H9 (cell line): ENCODE measurements at regions not wholly inside any gene's neighbourhood (a gene's known extent, or its start where the extent isn't known, plus 50 kb on each side); places are given as distances from the start of the nearest gene placed in this dataset.
"Not testable (repeated sequence)": the region's sequence is repeated elsewhere in the genome, so short reads cannot be mapped to it uniquely, and the experiment has no call there.

Experiments
- DNase-seq: peaks from one replicate; pipeline ENCODE4 v3.0.0-alpha.2; 2017
- H2AFZ ChIP-seq: one replicate; pipeline ENCODE4 v1.6.1; 2013; ENCODE audit warnings: mild to moderate bottlenecking, low read length, control low read depth, moderate library complexity
- H2AK5ac ChIP-seq: 2 replicates; pipeline ENCODE4 v1.6.1; 2013; ENCODE audit warnings: low read length, control low read depth, mixed read lengths; ENCODE audit not compliant: insufficient read length
- H2BK120ac ChIP-seq: one replicate; pipeline ENCODE4 v1.6.1; 2013; ENCODE audit warnings: low read depth, mild to moderate bottlenecking, low read length, control low read depth, inconsistent platforms; ENCODE audit not compliant: poor library complexity, severe bottlenecking
- H2BK12ac ChIP-seq: 2 replicates; pipeline ENCODE4 v1.6.1; 2013; ENCODE audit warnings: low read length, control low read depth, mixed read lengths, low read depth; ENCODE audit not compliant: insufficient read length
- H2BK15ac ChIP-seq: 2 replicates; pipeline ENCODE4 v1.6.1; 2013; ENCODE audit warnings: low read depth, low read length, control low read depth
- H2BK20ac ChIP-seq: one replicate; pipeline ENCODE4 v1.6.1; 2013; ENCODE audit warnings: low read depth, mild to moderate bottlenecking, low read length, control low read depth, inconsistent platforms; ENCODE audit not compliant: poor library complexity, severe bottlenecking
- H2BK5ac ChIP-seq: 2 replicates; pipeline ENCODE4 v1.6.1; 2013; ENCODE audit warnings: low read length, control low read depth, mixed read lengths; ENCODE audit not compliant: insufficient read length
- H3K14ac ChIP-seq: 2 replicates; pipeline ENCODE4 v1.6.1; 2013; ENCODE audit warnings: low read length, control low read depth; ENCODE audit not compliant: insufficient read depth
- H3K18ac ChIP-seq: 2 replicates; pipeline ENCODE4 v1.6.1; 2013; ENCODE audit warnings: low read depth, mild to moderate bottlenecking, mixed read lengths, low read length, control low read depth; ENCODE audit not compliant: insufficient read length
- H3K23ac ChIP-seq: 2 replicates; pipeline ENCODE4 v1.6.1; 2013; ENCODE audit warnings: low read length, control low read depth, mixed read lengths, low read depth; ENCODE audit not compliant: insufficient read length
- H3K23me2 ChIP-seq: 2 replicates; pipeline ENCODE4 v1.6.1; 2013; ENCODE audit warnings: low read depth, mild to moderate bottlenecking, mixed read lengths, low read length, control low read depth; ENCODE audit not compliant: insufficient read length, poor library complexity, severe bottlenecking
- H3K27ac ChIP-seq: 2 replicates; pipeline ENCODE4 v1.5.1; 2013; ENCODE audit warnings: low read length, control low read depth, mixed read lengths, low read depth; ENCODE audit not compliant: insufficient read length
- H3K27me3 ChIP-seq: 2 replicates; pipeline ENCODE4 v1.6.1; 2013; ENCODE audit warnings: low read length, control low read depth, inconsistent platforms; ENCODE audit not compliant: insufficient read depth
- H3K4ac ChIP-seq: 2 replicates; pipeline ENCODE4 v1.6.1; 2013; ENCODE audit warnings: low read depth, mild to moderate bottlenecking, control low read depth, inconsistent platforms, low read length, moderate library complexity
- H3K4me1 ChIP-seq: 2 replicates; pipeline ENCODE4 v1.6.1; 2013; ENCODE audit warnings: low read length, control low read depth, inconsistent platforms; ENCODE audit not compliant: insufficient read depth
- H3K4me2 ChIP-seq: 2 replicates; pipeline ENCODE4 v1.6.1; 2013; ENCODE audit warnings: low read length, control low read depth, mixed read lengths; ENCODE audit not compliant: insufficient read length, insufficient read depth
- H3K56ac ChIP-seq: 2 replicates; pipeline ENCODE4 v1.6.1; 2013; ENCODE audit warnings: low read depth, mild to moderate bottlenecking, mixed read lengths, low read length, control low read depth; ENCODE audit not compliant: insufficient read length
- H3K79me1 ChIP-seq: 2 replicates; pipeline ENCODE4 v1.6.1; 2013; ENCODE audit warnings: low read depth, mild to moderate bottlenecking, moderate library complexity, low read length, control low read depth, inconsistent platforms; ENCODE audit not compliant: insufficient read depth, poor library complexity, severe bottlenecking
- H3K79me2 ChIP-seq: 2 replicates; pipeline ENCODE4 v1.6.1; 2013; ENCODE audit warnings: low read length, control low read depth, inconsistent platforms; ENCODE audit not compliant: insufficient read depth
- H3K9ac ChIP-seq: 2 replicates; pipeline ENCODE4 v1.6.1; 2013; ENCODE audit warnings: low read length, control low read depth, mixed read lengths; ENCODE audit not compliant: insufficient read length; ENCODE audit errors: extremely low read depth
- H3K9me3 ChIP-seq: one replicate; pipeline ENCODE4 v1.6.1; 2013; ENCODE audit warnings: low read depth, low read length, inconsistent platforms; ENCODE audit not compliant: control insufficient read depth
- H3T11ph ChIP-seq: one replicate; pipeline ENCODE4 v1.6.1; 2013; ENCODE audit warnings: mild to moderate bottlenecking, low read length, control low read depth, inconsistent platforms
- H4K20me1 ChIP-seq: one replicate; pipeline ENCODE4 v1.6.1; 2013; ENCODE audit not compliant: control insufficient read depth, insufficient read length, insufficient read depth
- H4K5ac ChIP-seq: 2 replicates; pipeline ENCODE4 v1.6.1; 2013; ENCODE audit warnings: low read depth, mild to moderate bottlenecking, mixed read lengths, low read length, control low read depth; ENCODE audit not compliant: insufficient read length
- H4K8ac ChIP-seq: replicated peaks from 2 replicates; pipeline ENCODE4 v1.6.1; 2013; ENCODE audit warnings: low read length, control low read depth, mixed read lengths, low read depth; ENCODE audit not compliant: insufficient read length
- H4K91ac ChIP-seq: 2 replicates; pipeline ENCODE4 v1.6.1; 2013; ENCODE audit warnings: low read depth, mild to moderate bottlenecking, moderate library complexity, mixed read lengths, low read length, control low read depth; ENCODE audit not compliant: insufficient read length
- H3K27ac Mint-ChIP-seq, 3 experiments: 2 replicates in 2 of 3; 3 replicates in 1 of 3; pipeline ENCODE4 v1.8.0; 2020 to 2021; ENCODE audit warnings: mixed read lengths in 3 of 3, mild to moderate bottlenecking in 1 of 3, moderate library complexity in 1 of 3
- H3K27me3 Mint-ChIP-seq: 2 replicates; pipeline ENCODE4 v1.8.0; 2021; ENCODE audit warnings: low read depth, mild to moderate bottlenecking, moderate library complexity, mixed read lengths
- H3K36me3 Mint-ChIP-seq, 3 experiments: 2 replicates in 2 of 3; 3 replicates in 1 of 3; pipeline ENCODE4 v1.8.0; 2020 to 2021; ENCODE audit warnings: low read depth in 3 of 3, mixed read lengths in 3 of 3; ENCODE audit not compliant: insufficient read depth in 1 of 3
- H3K4me1 Mint-ChIP-seq, 2 experiments: 2 replicates each; pipeline ENCODE4 v1.8.0; 2020; ENCODE audit warnings: mixed read lengths in 2 of 2
- H3K4me3 Mint-ChIP-seq, 2 experiments: 2 replicates in 1 of 2; 3 replicates in 1 of 2; pipeline ENCODE4 v1.8.0; 2020 to 2021; ENCODE audit warnings: mild to moderate bottlenecking in 2 of 2, mixed read lengths in 2 of 2, moderate library complexity in 1 of 2
- H3K9me3 Mint-ChIP-seq, 2 experiments: 2 replicates in 1 of 2; 3 replicates in 1 of 2; pipeline ENCODE4 v1.8.0; 2020; ENCODE audit warnings: mild to moderate bottlenecking in 2 of 2, mixed read lengths in 2 of 2, moderate library complexity in 1 of 2
- WGBS: extraction: QIAGEN DNeasy Blood & Tissue Kit; methylation state at CpG from one replicate; pipeline ENCODE4 v1.1.7; 2013; ENCODE audit warnings: missing lambda C conversion rate, low lambda C conversion rate, mixed read lengths; ENCODE audit not compliant: insufficient read length; ENCODE audit errors: extremely low coverage; 5-methylcytosine and 5-hydroxymethylcytosine counted together

GRCh38 chr15:20184879-20185278 lies 356.7 kb downstream of the GOLGA6L6 start:
- not testable (repeated sequence) for H3K23ac ChIP-seq, H2AK5ac ChIP-seq, H3K27me3 Mint-ChIP-seq, H3K79me1 ChIP-seq, H3K79me2 ChIP-seq, H3K4me3 Mint-ChIP-seq, H2BK15ac ChIP-seq, H2BK20ac ChIP-seq, H3K4me1 Mint-ChIP-seq, H2BK120ac ChIP-seq, H3K14ac ChIP-seq, H3K9ac ChIP-seq, H3K18ac ChIP-seq, H3K36me3 Mint-ChIP-seq, H2BK5ac ChIP-seq, H3K4ac ChIP-seq, DNase-seq, H2BK12ac ChIP-seq, H3K4me1 ChIP-seq, H2AFZ ChIP-seq, H4K8ac ChIP-seq, H3K4me2 ChIP-seq, H3K27ac ChIP-seq, H4K20me1 ChIP-seq, H4K91ac ChIP-seq, H4K5ac ChIP-seq, H3K23me2 ChIP-seq, H3T11ph ChIP-seq, H3K27ac Mint-ChIP-seq, H3K56ac ChIP-seq, H3K27me3 ChIP-seq
- no CpG with 5 or more reads among the region's 13 CpGs for WGBS
- peaks cover 24% of the 10 kb centered on the region for H3K9me3 ChIP-seq
- peaks cover 10 to 13% of the 10 kb centered on the region in 2 experiments for H3K9me3 Mint-ChIP-seq

- not testable (repeated sequence) for H3K23me2 ChIP-seq, H3K9ac ChIP-seq, H3K56ac ChIP-seq, H2AK5ac ChIP-seq, H3K18ac ChIP-seq, H3K14ac ChIP-seq, H3K27ac ChIP-seq, H2BK12ac ChIP-seq, H3K79me1 ChIP-seq, H3K4me1 Mint-ChIP-seq, H2BK15ac ChIP-seq, H3K4me3 Mint-ChIP-seq, H3K23ac ChIP-seq, H4K5ac ChIP-seq, H4K91ac ChIP-seq, H3K4me2 ChIP-seq, H3K27me3 Mint-ChIP-seq, H2BK120ac ChIP-seq, H3K4ac ChIP-seq, H3K9me3 ChIP-seq, H2BK5ac ChIP-seq, H4K8ac ChIP-seq, H2AFZ ChIP-seq, H4K20me1 ChIP-seq, H3K27me3 ChIP-seq, H3K27ac Mint-ChIP-seq, H3T11ph ChIP-seq, H3K4me1 ChIP-seq, H2BK20ac ChIP-seq, H3K79me2 ChIP-seq, H3K36me3 Mint-ChIP-seq
- DNase-seq: peak; percentile 8
- WGBS: no CpG with 5 or more reads among the region's 33 CpGs
- peaks cover 8 to 11% of the 10 kb centered on the region in 2 experiments for H3K9me3 Mint-ChIP-seq
Observed at GRCh38 chr15:20168221-20168620, 373.4 kb downstream of the GOLGA6L6 start.
